GM18502 (cell line): ENCODE measurements at regions not wholly inside any gene's neighbourhood (a gene's known extent, or its start where the extent isn't known, plus 50 kb on each side); places are given as distances from the start of the nearest gene placed in this dataset.
"Not testable (repeated sequence)": the region's sequence is repeated elsewhere in the genome, so short reads cannot be mapped to it uniquely, and the experiment has no call there.

Experiments
- ATAC-seq: cut with Tn5 transposase; IDR thresholded peaks from one replicate; pipeline ENCODE4 v1.9.1; 2021; ENCODE audit warnings: mild to moderate bottlenecking; ENCODE audit not compliant: unreplicated experiment, poor library complexity

DNA sequence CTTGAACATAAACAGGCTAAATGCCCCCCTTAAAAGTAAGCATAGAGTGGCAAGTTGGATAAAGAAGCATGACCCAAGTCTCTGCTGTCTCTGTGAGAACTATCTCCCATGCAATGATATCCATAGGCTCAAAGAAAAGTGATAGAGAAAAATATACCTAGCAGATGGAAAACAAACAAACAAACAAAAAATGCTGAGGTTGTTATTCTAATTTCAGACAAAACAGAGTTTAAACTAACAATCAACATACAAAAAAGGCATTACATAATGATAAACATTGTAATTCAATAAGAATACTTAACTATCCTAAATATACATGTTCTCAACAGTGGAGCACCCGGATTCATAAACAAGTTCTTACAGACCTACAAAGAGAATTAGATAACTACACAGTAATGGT is 626.2 kb upstream of the CNTNAP2 start:
- no peak for ATAC-seq

DNA sequence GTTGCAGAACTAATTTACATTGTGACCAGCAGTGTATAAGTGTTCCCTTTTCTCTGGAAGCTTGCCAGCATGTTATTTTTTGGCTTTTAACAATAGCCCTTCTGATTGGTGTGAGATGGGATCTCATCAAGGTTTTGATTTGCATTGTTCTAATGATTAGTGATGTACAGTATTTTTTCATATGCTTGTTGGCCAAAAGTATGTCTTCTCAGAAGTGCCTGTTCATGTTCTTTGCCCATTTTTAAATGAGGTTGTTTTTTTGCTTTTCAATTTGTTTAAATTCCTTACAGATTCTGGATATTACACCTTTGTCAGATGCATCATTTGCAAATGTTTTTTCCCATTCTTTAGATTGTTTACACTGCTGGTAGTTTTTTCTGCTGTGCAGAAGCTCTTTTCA is 627.0 kb upstream of the CNTNAP2 start:
- no peak for ATAC-seq

DNA sequence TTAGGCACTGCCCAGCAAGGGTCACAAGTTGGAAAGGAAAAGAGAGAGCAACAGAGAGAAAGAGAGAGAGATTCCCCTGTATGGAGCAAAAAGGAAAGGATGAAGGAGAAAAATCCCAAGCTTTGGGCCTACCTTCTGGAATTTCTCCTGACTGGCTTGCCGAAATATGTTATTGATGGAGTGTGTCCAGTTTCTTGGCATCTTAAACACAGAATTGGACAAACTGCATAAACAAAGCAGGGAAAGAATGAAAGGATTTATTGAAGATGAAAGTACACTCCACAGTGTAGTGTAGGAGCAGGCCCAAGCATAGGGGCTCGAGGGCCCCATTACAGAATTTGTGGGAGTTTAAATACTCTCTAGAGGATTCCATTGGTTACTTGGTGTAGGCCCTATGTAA is 627.8 kb upstream of the CNTNAP2 start:
- no peak for ATAC-seq

DNA sequence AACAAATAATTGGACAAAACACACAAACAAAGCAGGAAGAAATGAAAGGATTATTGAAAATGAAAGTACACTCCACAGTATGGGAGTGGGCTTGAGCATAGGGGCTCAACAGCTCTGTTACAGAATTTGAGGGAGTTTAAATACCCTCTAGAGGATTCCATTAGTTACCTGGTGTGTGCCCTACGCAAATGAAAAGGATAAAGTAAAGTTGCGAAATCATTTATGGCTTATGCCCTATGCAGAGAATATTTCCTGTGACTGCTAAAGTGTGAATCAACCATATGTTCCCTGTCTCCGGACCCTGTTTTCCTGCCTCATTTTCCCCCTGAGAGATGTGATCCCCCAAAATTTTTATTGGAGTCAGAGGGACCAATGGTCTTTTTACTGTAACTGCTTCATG is 634.6 kb upstream of the CNTNAP2 start:
- no peak for ATAC-seq

DNA sequence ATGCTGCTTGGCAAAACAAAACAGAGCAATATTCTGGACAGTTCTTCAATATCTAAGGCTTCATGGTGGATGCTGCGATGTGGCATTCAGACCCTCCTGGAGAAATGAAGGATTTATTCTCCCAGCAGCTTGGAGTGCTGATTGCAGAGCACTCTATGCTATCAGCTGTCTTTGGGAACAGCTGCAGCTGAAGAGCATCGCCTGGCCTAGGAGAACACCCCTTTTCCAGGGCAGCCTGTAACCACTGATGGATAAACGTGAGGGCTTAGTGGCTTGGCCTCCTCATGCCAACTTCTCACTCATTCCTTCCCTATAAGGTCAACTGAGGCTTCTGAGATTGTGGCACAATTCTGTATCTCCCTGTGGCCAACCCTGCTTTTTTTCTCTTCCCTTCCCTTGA is 638.1 kb upstream of the CNTNAP2 start:
- no peak for ATAC-seq

DNA sequence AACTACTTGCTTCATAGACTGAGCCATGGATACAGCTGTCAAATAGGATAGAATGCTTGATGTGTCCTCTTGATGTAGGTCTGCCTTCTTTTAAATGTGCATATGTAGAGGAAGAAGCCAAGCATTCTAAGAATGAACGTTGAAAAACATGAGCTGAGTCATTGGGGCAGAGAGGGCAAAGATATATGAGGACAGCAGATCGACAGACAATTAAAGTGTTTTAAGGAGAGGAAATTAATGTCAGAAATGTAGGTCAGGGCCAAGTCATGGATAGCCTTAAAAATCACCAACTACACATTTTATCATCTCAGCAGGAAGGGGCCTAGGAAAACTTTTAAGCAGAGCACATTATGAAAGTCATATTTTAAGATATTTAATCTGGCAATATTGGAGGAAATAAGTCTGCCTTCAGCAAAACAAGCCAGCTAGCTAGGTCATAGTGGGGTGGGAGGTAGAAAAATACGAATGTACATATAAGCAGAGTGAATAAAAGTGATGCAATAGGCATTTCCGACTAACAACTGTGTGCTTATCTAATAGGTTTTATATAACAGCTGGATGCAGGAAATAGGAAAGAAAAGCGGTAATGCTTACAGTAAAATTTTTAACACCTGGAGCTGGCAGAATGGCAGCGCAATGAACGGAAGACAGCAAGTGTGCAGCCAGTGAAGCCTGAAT is 638.3 kb upstream of the TPK1 start:
- ATAC-seq, result no peak

DNA sequence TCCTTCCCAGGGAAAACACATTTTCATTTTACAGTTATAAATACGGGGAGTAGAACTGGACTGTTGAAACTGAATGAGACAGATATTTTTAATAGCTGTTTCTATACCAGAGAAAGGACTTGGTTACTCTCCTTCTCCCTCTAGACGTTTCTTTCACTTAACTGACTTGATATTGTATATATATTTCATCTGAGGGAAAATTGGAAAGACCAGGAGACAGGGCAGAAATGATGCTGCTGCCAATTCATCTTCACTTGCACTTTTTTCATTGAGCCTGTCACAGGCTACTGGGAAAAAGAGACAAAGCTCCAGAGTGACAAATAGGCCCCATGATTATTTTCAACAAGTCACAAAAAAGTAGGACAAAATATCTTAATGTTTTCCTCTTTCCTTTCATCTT is 636.0 kb upstream of the TPK1 start:
- no peak for ATAC-seq

DNA sequence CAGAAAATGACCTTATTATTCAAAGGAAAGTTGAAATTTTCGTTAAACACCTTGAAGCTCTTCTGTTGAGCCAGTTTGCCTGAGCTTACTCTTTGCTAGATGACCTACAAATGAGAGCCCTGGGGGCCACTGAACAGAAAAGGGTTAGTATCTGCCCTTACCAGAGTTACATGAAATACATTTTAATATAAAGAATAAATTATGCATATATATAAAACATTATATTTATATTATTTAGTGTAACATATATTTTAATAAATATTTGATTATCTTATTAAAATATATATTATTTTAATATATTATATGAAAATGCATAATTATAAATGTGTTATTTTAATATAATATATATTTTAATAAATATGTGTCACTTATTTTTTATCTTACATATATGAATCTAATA is 628.4 kb upstream of the TPK1 start:
- ATAC-seq, result no peak

DNA sequence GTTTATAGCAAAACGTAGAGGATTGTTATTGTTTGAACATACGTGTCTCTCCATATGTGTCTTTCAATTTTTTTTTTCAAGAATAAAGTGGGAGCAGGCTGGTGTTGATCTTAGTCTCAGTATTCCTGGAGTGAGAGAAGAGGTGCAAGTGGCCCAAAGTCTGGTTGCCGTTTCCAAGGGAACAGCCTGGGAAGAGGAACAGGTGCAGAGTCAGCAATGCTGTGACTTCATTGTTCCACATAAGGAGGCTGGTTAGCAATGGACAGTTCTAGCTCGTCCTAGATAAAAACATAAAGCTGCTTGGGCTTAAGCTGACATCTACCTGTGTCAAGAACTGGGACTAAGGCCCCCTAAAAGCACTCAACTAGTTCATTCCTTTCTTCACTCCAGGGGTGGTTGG is 626.6 kb upstream of the TPK1 start:
- no peak for ATAC-seq

DNA sequence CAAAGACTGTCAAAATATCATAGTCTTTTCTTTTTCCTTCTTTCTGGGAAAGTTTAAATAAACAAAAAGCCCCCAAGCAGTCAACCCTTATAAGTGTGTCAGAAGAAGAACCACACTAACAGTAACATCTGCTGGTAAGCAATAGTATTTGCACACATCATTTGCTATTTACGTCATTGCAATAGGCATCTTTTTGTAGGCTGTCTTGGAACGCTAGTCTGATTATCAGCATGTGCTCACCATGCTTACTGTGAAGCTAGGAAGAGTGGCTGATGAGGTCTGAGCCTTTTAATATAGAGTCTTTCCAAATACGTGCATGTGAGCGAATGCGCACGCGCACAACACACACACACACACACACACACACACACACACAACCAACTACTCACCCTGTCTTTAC is 599.0 kb upstream of the TPK1 start:
- ATAC-seq, result no peak

DNA sequence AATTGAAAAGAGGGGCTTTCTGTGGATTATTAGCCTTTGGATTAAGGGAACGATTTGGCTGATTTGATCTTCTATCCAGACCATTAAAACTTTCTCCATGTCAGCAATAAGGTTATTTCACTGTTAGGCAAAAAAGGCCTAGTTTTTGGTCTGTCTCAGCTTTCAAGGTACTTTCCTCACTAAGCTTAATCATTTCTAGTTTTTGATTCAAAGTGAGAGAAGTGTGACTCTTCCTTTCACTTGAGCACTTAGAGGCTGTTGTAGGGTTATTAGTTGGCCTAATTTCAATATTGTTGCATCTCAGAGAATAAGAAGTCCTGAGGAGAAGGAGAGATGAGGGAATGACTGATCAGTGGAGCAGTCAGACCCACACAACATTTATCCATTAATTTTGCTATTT is 596.0 kb upstream of the TPK1 start:
- no peak for ATAC-seq

DNA sequence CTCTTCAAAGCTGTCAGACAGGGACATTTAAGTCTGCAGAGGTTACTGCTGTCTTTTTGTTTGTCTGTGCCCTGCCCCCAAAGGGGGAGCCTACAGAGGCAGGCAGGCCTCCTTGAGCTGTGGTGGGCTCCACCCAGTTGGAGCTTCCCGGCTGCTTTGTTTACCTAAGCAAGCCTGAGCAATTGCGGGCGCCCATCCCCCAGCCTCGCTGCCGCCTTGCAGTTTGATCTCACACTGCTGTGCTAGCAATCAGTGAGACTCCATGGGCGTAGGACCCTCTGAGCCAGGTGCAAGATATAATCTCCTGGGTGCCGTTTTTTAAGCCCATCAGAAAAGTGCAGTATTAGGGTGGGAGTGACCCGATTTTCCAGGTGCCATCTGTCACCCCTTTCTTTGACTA is 582.6 kb upstream of the TPK1 start:
- ATAC-seq, result not testable (repeated sequence)

DNA sequence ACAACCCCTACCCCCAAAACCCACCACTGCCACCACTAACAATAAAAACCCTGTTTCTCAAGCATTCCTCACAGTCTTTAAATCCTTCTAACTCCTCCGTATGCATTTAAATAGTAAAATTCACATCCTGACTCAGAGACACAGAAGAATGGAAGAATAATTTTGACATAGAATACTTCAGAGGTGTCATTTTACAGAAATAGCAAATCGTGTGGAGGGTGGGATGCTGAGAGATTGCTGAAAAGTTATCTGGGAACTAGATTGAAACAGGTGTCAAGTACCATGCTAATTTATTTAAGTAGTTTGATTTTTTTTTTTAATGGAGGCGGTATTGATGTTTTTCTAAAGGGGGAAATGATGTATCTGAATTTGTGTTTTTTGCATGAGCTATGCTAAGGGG is 575.2 kb upstream of the TPK1 start:
- ATAC-seq, result no peak

DNA sequence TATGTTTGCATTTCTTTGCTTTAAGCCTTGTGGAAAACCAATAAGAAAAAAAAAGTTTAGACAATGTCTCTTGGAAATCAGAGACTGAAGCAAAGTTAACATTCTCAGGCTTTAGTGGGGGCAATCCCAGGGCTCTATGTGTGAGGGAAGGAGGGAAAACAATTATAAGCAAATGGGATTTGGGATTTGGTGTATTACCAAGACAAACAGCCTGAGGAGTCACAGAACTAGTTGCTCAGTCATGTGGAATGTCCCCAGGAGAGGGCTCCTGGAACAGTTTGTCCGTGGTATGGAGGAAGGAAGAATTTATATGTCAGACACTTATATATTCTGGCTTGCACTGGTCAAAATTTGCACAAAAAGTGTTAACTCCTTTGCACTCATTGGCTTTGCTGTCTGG is 562.9 kb upstream of the TPK1 start:
- no peak for ATAC-seq

DNA sequence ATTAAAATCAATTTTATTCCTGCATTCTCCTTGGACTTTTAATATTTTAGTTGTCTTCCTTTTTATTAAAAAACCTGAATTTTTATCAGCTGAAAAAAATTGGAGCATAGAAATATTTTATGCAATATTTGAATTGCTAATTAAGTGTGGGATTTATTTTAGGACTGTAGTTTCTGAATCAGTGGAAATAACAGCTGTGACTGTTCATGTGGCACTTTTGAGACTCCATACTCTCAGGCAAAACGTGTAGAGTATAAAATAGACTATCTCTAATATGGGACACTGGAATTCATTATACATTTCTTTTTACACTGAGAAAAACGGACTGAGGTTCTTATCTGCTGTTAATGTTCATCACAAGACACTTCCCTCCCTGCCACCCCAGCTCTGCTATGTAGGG is 558.3 kb upstream of the TPK1 start:
- ATAC-seq, result no peak

DNA sequence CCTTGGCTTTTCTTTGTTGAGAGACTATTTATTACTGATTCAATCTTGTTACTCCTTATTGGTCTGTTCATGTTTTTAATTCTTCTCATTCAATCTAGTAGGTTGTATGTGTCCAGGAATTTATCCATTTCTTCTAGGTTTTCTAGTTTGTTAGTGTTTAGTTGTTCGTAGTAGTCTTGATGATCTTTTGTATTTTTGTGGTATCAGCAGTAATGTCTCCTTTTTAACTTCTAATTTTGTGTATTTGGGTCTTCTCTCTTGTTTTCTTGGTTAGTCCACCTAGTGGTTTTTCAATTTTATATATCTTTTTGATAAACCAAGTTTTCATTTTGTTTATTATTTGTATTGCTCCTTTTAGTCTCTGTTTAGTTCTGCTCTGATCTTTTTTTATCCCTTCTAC is 546.9 kb upstream of the TPK1 start:
- no peak for ATAC-seq

DNA sequence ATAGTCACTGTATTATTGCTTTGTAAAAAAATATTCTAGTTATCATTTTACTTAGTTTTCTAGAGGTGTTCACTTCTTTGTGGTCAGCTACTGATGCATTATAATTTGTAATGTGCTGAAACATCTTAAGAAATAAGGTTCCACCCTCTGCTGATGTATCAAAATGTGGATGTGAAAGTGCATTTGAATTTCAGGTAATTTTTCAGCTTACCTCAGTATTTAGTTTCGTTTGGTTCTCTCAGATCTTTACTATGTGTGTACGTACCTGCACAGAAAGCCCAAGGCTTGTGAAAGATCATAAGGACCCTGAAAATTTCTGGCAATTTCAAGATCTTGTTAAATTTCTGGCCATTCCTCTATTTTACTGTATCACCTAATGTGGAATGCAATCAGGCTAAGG is 542.3 kb upstream of the TPK1 start:
- ATAC-seq, result no peak

DNA sequence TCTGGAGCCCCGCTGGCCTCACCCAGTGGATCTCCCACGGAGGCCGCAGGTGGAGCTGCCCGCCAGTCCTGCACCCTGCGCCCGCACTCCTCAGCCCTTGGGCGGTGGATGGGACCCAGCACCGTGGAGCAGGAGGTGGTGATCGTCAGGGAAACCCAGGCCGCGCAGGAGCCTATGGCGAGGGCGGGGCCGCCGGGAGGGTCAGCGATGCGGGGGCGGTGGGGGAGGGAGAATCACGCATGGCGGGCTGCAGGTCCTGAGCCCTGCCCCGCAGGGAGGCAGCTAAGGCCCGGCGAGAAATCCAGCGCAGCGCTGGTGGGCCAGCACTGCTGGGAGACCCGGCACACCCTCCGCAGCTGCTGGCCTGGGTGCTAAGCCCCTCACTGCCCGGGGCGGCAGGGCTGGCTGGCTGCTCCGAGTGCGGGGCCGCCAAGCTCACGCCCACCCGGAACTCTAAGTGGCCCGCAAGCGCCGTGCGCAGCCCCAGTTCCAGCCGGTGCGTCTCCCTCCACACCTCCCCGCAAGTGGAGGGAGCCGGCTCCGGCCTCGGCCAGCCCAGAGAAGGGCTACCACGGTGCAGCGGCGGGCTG is 524.8 kb upstream of the TPK1 start:
- no peak for ATAC-seq

DNA sequence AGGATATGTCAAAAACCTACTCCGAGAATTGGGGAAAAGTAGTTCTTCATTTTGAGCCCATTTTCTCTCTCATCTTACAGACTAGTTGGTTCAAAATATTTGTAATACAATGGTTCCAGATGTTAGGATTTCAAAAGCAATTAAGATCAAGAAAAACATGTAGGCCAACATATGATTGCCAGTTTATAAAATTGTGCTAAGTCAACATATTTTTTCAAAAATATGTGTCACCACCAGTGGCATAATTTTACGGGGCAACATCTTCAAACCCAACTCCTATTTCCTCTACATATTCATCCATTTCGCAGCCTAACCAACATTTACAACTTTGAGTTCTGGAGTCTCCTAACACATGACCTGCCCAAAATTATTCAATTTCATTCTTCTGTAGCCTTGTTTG is 514.5 kb upstream of the TPK1 start:
- no peak for ATAC-seq

DNA sequence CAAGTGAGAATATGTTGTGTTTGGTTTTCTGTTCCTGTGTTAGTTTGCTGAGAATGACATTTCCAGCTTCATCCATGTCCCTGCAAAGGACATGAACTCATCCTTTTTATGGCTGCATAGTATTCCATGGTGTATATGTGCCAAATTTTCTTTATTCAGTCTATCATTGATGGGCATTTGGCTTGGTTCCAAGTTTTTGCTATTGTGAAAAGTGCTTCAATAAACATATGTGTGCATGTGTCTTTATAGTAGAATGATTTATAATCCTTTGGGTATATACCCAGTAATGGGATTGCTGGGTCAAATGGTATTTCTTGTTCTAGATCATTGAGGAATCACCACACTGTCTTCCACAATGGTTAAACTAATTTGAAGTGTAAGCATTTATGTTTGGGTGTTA is 513.6 kb upstream of the TPK1 start:
- ATAC-seq, result not testable (repeated sequence)

DNA sequence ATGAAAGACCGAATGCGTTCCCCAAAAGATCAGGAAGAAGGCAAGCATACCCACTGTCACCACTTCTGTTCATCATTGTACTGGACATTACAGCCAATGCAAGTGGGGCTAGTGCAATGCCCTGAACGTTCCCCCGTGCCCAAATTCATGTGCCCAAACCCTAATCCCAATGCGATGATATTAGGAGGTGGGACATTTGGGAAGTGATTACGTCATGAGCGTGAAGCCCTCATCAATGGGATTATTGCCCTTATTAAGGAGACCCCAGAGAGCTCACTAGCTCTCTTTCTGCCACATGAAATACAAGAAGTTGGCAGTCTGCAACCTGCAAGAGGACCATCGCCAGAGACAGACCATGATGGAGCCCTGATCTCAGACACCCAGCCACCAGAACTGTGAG is 511.4 kb upstream of the TPK1 start:
- ATAC-seq, result no peak

DNA sequence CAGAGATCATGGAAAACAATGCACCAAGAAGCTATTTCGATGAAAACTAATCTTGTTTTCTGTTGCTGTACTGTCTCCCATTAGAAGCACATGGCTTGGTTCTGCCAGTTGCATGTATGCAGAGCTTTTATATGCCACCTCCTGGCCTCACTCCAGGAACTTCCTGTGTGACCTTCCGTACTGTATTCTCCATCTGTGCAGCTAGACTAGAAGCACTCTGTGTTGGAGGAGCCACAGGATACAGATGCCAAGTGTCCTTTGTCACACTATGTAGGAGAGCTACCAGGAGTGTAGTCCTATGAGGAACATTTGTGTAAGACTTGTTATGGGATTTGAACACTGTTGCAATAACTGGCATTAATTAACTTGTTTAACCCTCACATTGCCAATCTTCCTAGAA is 503.5 kb upstream of the TPK1 start:
- no peak for ATAC-seq

DNA sequence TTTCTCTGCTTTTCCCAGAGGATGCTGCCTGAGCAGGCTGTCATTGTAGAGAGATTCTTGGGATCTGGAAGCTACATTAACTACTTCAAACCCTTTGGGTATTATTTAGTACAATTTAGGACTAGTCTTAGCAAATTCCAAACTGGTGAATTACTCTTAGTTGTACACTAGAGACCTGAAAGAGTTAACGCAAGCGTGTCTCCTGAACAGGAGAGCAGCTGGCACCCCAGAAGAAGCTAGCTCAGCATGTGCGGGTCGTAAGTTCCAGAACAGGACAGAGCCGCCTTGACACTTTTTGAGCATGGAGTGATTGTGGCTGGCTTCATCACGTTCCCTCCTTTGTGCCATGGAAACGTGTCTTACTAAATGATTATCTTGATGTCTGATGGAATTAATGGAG is 495.7 kb upstream of the TPK1 start:
- no peak for ATAC-seq
